ENCODE measurements at regions not wholly inside any gene's neighbourhood (a gene's known extent, or its start where the extent isn't known, plus 50 kb on each side); places are given as distances from the start of the nearest gene placed in this dataset.

DNA sequence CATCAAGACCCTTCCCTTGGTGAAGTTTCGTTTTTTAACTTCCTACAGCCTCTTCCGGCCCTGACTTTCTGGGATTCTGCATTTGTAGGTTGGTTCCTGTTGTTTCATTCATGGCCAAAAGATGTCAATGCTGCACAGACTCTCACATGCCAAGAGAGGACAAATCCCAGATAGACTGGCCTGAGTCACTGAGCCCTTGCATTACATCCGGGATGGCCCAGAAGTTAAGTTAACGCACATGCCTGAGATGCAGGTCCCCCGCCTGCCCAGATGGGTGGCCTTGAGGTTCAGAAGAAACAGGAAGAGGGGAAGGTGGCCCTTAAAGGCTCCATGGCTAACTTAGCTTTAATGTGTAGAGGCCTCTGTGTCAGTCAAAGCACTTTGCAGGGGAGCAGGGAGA lies 51.6 kb upstream of the SRGAP3 start:
- DNase-seq = no peak

DNA sequence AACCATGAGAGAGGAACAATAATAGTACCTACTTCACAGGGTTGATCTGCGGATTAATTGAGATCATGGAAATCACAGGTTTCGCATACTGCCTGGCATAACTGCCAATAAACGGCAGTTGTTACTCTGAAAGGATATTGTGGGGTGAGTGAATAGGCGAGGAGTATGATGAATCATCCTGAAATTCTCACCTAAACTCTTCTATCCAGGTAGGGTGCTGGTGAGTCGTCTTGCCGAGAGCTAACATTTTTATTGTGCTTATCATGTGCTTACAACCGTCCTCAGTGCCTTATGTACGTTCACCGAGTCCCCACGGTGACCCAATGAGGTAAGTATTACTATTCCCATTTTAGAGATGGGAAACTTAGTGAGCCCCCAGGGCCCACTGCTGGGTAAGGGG lies 52.4 kb upstream of the SRGAP3 start:
- no peak for DNase-seq

DNA sequence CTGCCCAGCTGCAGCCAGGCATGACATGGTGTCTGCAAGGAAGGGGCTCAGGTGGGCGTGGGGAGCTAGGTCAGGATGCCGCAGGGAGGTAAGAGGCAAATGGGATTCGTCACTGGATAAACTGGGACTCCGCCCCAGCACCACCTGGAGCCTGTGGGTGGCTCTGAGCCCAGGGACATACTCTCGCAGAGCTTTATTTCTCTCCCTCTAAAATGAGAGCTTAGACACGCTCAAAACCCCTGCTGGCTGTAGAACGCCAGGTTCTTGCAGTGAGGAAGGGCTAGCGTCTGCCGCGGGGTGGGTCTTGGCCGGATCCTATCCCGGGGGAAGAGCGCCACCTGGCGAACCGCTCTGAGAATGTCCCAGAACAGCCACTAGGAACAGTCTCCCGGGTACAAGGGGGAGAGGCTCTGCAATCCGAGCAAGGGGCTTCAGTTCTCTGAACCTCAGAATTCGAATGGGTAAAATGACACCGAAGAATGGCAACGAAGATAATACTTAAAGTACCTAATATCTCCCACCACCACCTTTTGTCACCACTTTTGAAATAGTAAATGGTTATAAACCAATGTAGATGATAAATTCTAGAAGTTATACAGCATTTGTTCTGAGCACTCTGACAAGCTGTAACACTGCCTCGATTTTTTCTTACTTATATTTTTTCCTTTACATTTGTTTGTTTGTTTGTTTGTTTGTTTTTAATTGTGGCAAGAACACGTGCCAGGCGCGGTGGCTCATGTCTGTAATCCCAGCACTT lies 53.2 kb upstream of the SRGAP3 start:
- peak; percentile 68 to 81 for DNase-seq

DNA sequence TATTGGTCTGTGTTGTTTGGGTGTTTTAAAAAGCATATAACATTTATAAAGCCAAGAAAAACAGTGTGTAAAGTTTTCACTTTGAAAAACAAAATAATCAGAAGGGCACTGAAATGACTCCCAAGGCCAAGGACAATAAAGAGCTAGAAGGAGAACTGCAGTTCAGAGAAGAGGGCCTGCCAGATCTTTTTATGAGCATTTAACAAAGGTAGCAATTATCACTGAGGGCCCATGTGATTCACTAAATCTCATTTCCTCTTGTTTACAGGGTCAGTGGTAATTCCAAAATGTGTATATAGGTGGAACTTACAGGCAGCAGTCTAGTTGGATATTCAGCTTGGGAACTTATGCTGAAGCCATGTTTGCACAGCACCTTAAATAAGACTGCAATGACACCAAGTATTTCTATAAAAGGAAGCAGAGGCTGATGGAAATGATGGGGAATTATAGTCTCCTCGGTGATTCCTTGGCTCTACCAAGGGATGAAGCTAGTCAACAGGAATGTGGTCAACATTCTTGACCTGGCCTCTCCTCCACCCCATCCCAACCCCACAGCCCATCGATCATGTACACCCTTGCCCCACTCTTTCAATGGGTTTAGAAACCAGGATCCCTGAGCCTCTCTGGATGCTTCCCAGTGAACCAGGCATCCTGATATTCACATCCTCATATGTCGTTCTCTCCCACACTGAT lies 54.4 kb upstream of the THUMPD3 start:
- DNase-seq = no peak

DNA sequence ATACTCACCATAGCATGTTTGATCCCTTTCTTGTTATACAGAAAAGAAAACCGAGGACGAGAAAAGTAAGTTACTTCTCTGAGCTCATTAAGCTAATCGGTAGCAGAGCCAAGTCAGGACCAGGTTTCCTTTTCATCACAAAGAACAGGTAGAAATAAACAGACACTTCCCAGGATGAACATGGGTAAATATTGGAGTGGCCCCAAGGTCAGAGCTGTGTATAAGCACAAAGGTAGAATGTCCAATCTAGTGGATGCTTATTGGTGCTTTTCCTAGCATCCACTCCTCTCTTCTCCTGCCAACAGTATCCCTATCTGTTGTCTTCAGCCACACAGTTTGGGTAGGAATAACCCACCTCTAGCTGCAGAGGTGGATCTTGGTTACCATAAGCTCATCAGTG lies 52.8 kb upstream of the THUMPD3 start:
- no peak for DNase-seq

DNA sequence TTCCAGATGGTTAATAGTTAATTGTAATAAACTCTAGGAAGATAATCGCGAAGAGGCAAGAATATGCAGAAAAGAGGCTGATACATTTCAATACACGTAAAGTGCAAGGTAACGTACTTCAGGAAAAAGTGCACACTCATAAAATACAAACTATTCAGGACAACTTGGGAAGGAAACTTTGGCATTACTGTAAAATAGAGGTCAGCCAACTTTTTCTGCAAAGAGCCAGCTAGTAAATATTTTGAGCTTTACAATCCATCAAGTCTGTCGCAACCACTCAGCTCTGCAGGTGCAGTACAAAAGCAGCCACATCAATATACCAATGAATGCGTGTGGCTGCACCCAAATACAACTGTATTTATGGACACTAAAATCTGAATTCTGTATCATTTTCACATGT lies 51.6 kb upstream of the THUMPD3 start:
- no peak for DNase-seq

Measured in stimulated activated CD4-positive, alpha-beta T cell treated with anti-CD3 and anti-CD28 coated beads, Interleukin-2, amount 100 ng/mL, for 48 hours (primary cell).